Vagina (tissue), 2 donors: ENCODE measurements at regions not wholly inside any gene's neighbourhood (a gene's known extent, or its start where the extent isn't known, plus 50 kb on each side); places are given as distances from the start of the nearest gene placed in this dataset.

Experiments
- CTCF ChIP-seq, 3 experiments: fragments of 450-650 bp in 2 of 3; fragments of 200-600 bp in 1 of 3; sonication (generic) in 1 of 3; IDR thresholded peaks; one replicate each; pipeline ENCODE4 v1.5.1; 2017 to 2019; ENCODE audit warnings: antibody characterized with exemption in 3 of 3, mild to moderate bottlenecking in 2 of 3, moderate library complexity in 2 of 3
- POLR2AphosphoS5 ChIP-seq, 2 donors: sonication (generic); formaldehyde crosslinking; IDR thresholded peaks; one replicate each; pipeline ENCODE4 v1.9.0; 2017; ENCODE audit warnings: antibody characterized with exemption in 2 of 2, mild to moderate bottlenecking in 2 of 2, low read depth in 1 of 2; ENCODE audit not compliant: insufficient read depth in 1 of 2

GRCh38 chr3:13715167-13715954, 164.5 kb downstream of the WNT7A start:
- no peak for TF ChIP-seq POLR2AphosphoS5 (IDR thresholded peaks at IDR 0.05; ENCODE audit: insufficient read depth in 1 of 2, low read depth in 1 of 2)
- TF ChIP-seq CTCF (IDR thresholded peaks at IDR 0.05), result no peak
